ENCODE measurements at regions not wholly inside any gene's neighbourhood (a gene's known extent, or its start where the extent isn't known, plus 50 kb on each side); places are given as distances from the start of the nearest gene placed in this dataset.
A peak's percentile ranks its signal among the peaks of the same experiment; 100 is the strongest.

- no peak overlapping the region for H3K27ac ChIP-seq
- H3K27me3 ChIP-seq, result no peaks in the 10 kb centered on the region
- H3K4me3 ChIP-seq, result no peak overlapping the region
- TF ChIP-seq CTCF (IDR thresholded peaks at IDR 0.05), result no peak
- DNase-seq, result no peak
- no peaks in the 10 kb centered on the region for H3K4me1 ChIP-seq
- peaks cover 0 to 7% (median 0%) of the 10 kb centered on the region in 3 donors for H3K9me3 ChIP-seq
- H3K36me3 ChIP-seq, result no peaks in the 10 kb centered on the region
- intact Hi-C loops (cut with DNase I; ENCODE audit: low total_unique reads), result no loop called here
Measured at GRCh38 chr4:75122424-75123014, 189.6 kb downstream of the PARM1 start.

- H3K4me1 ChIP-seq, result no peaks in the 10 kb centered on the region
- intact Hi-C loops (cut with DNase I; ENCODE audit: low total_unique reads), result loop anchor here (2.0 kb wide), 1 partner anchor 186 kb away; the partner anchor contains the start of gene PARM1
- peaks cover 0 to 7% (median 0%) of the 10 kb centered on the region in 3 donors for H3K9me3 ChIP-seq
- H3K4me3 ChIP-seq, result no peak overlapping the region
- DNase-seq, result no peak
- H3K36me3 ChIP-seq, result no peaks in the 10 kb centered on the region
- no peaks in the 10 kb centered on the region for H3K27me3 ChIP-seq
- H3K27ac ChIP-seq, result no peak overlapping the region
- no peak for TF ChIP-seq CTCF (IDR thresholded peaks at IDR 0.05)
Measured at GRCh38 chr4:75118739-75119138, 185.8 kb downstream of the PARM1 start.

GRCh38 chr4:75110061-75110460, 177.1 kb downstream of the PARM1 start:
- Histone ChIP-seq H3K36me3 (no peaks in the 10 kb centered on the region), H3K27me3 (no peaks in the 10 kb centered on the region), H3K27ac (no peak overlapping the region), H3K4me3 (no peak overlapping the region), H3K4me1 (peaks cover 0 to 8% (median 0%) of the 10 kb centered on the region in 4 donors), H3K9me3 (no peaks in the 10 kb centered on the region)
- TF ChIP-seq CTCF (IDR thresholded peaks at IDR 0.05), result no peak
- no peak for DNase-seq
- intact Hi-C loops (cut with DNase I; ENCODE audit: low total_unique reads), result no loop called here

- Histone ChIP-seq H3K4me3 (no peak overlapping the region), H3K27ac (no peak overlapping the region), H3K36me3 (no peaks in the 10 kb centered on the region), H3K4me1 (peaks cover 0 to 17% (median 0%) of the 10 kb centered on the region in 4 donors), H3K9me3 (no peaks in the 10 kb centered on the region), H3K27me3 (no peaks in the 10 kb centered on the region)
- intact Hi-C loops (cut with DNase I; ENCODE audit: low total_unique reads), result no loop called here
- no peak for TF ChIP-seq CTCF (IDR thresholded peaks at IDR 0.05)
- no peak for DNase-seq
Measured at GRCh38 chr4:75107755-75108612, 175.1 kb downstream of the PARM1 start.

GRCh38 chr4:75102787-75103085, 169.8 kb downstream of the PARM1 start:
- Histone ChIP-seq H3K27ac (peak overlapping the region in 1 of 2 donors; percentile 15), H3K4me1 (peaks cover 0 to 31% (median 2%) of the 10 kb centered on the region in 4 donors)
- intact Hi-C loops (cut with DNase I; ENCODE audit: low total_unique reads), result no loop called here

More at GRCh38 chr4:75102787-75103085, 169.8 kb downstream of the PARM1 start:
- TF ChIP-seq CTCF (IDR thresholded peaks at IDR 0.05), result no peak
- Histone ChIP-seq H3K4me3 (no peak overlapping the region), H3K27me3 (no peaks in the 10 kb centered on the region), H3K36me3 (no peaks in the 10 kb centered on the region), H3K9me3 (peaks cover 0 to 4% (median 0%) of the 10 kb centered on the region in 3 donors)
- DNase-seq, result no peak
